ENCODE measurements at regions not wholly inside any gene's neighbourhood (a gene's known extent, or its start where the extent isn't known, plus 50 kb on each side); places are given as distances from the start of the nearest gene placed in this dataset.

GRCh38 chr16:85978291-85978775, 79.4 kb downstream of the IRF8 start:
- peaks cover 12% of the 10 kb centered on the region for H3K27me3 ChIP-seq (ENCODE audit: control insufficient read depth, low read length)

GRCh38 chr16:85978976-85979375, 80.0 kb downstream of the IRF8 start:
- Histone ChIP-seq H3K4me2 (ENCODE audit: low read length) (no peak overlapping the region), H4K20me1 (ENCODE audit: control insufficient read depth, insufficient read depth, low read depth, low read length) (no peaks in the 10 kb centered on the region)

More at GRCh38 chr16:85978291-85978775, 79.4 kb downstream of the IRF8 start:
- H3K27ac ChIP-seq (ENCODE audit: low read depth, low read length), result no peak overlapping the region
- H3K36me3 ChIP-seq (ENCODE audit: control insufficient read depth, low read length), result no peaks in the 10 kb centered on the region
- H3K4me2 ChIP-seq (ENCODE audit: low read length), result no peak overlapping the region
- no peak overlapping the region for H3K4me3 ChIP-seq (ENCODE audit: low read length)
- H4K20me1 ChIP-seq (ENCODE audit: control insufficient read depth, insufficient read depth, low read depth, low read length), result no peaks in the 10 kb centered on the region
- no peaks in the 10 kb centered on the region for H3K79me2 ChIP-seq (ENCODE audit: control insufficient read depth, low read length)
- H3K4me1 ChIP-seq (ENCODE audit: control insufficient read depth, low read length), result peaks cover 16% of the 10 kb centered on the region
- 0 out of 2 replicates have a peak, but pooled peaks cover 3% of the 10 kb centered on the region for H3F3A ChIP-seq (ENCODE audit: control insufficient read depth, insufficient read depth)
- H3K9me2 ChIP-seq (replicated peaks; ENCODE audit: control insufficient read depth, low read length), result no peaks in the 10 kb centered on the region
- TF ChIP-seq, protein P1, sequence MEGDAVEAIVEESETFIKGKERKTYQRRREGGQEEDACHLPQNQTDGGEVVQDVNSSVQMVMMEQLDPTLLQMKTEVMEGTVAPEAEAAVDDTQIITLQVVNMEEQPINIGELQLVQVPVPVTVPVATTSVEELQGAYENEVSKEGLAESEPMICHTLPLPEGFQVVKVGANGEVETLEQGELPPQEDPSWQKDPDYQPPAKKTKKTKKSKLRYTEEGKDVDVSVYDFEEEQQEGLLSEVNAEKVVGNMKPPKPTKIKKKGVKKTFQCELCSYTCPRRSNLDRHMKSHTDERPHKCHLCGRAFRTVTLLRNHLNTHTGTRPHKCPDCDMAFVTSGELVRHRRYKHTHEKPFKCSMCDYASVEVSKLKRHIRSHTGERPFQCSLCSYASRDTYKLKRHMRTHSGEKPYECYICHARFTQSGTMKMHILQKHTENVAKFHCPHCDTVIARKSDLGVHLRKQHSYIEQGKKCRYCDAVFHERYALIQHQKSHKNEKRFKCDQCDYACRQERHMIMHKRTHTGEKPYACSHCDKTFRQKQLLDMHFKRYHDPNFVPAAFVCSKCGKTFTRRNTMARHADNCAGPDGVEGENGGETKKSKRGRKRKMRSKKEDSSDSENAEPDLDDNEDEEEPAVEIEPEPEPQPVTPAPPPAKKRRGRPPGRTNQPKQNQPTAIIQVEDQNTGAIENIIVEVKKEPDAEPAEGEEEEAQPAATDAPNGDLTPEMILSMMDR (IDR thresholded peaks at IDR 0.05; ENCODE audit: low read depth, low read length, poor library complexity, severe bottlenecking), result no peak
- TF ChIP-seq EZH2phosphoT487 (IDR thresholded peaks at IDR 0.05; ENCODE audit: borderline replicate concordance, low read length), result no peak
- peaks cover 11% of the 10 kb centered on the region for H3K9me3 ChIP-seq (ENCODE audit: control insufficient read depth, insufficient read depth, low read length)

DNA sequence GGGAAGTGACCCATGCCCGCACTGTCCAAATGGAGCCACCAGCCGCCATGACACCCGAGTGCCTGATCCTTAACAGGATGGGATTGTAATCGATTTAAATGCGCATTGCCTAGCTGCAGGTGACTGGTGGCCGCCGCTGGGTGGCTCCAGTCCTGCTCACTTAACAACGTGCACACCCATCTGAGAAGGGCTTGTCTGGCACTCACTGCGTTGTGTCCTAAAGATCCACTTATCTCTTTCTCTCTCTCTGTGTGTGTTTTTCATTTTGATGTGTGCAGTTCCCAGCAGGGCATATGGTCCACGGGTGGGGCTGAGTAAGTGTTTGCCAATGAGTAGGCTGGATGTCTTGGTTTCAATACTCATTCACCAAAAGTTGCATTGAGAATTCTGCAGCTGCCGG, 80.6 kb downstream of the IRF8 start:
- Histone ChIP-seq H3K4me3 (ENCODE audit: low read length) (no peak overlapping the region), H3K79me2 (ENCODE audit: control insufficient read depth, low read length) (no peaks in the 10 kb centered on the region), H3K36me3 (ENCODE audit: control insufficient read depth, low read length) (no peaks in the 10 kb centered on the region), H3K4me1 (ENCODE audit: control insufficient read depth, low read length) (peaks cover 29% of the 10 kb centered on the region), H3K4me2 (ENCODE audit: low read length) (no peak overlapping the region), H3F3A (ENCODE audit: control insufficient read depth, insufficient read depth) (no peaks in the 10 kb centered on the region), H3K9me3 (ENCODE audit: control insufficient read depth, insufficient read depth, low read length) (peaks cover 3% of the 10 kb centered on the region), H4K20me1 (ENCODE audit: control insufficient read depth, insufficient read depth, low read depth, low read length) (no peaks in the 10 kb centered on the region), H3K27ac (ENCODE audit: low read depth, low read length) (no peak overlapping the region), H3K9me2 (replicated peaks; ENCODE audit: control insufficient read depth, low read length) (no peaks in the 10 kb centered on the region), H3K27me3 (ENCODE audit: control insufficient read depth, low read length) (peaks cover 20% of the 10 kb centered on the region)
- TF ChIP-seq EZH2phosphoT487 (IDR thresholded peaks at IDR 0.05; ENCODE audit: borderline replicate concordance, low read length), result no peak
- TF ChIP-seq, protein P1 (IDR thresholded peaks at IDR 0.05; ENCODE audit: low read depth, low read length, poor library complexity, severe bottlenecking), result no peak

More at GRCh38 chr16:85978976-85979375, 80.0 kb downstream of the IRF8 start:
- no peak for TF ChIP-seq EZH2phosphoT487 (IDR thresholded peaks at IDR 0.05; ENCODE audit: borderline replicate concordance, low read length)
- TF ChIP-seq, protein P1 (IDR thresholded peaks at IDR 0.05; ENCODE audit: low read depth, low read length, poor library complexity, severe bottlenecking), result no peak
- Histone ChIP-seq H3K4me1 (ENCODE audit: control insufficient read depth, low read length) (peaks cover 23% of the 10 kb centered on the region), H3K36me3 (ENCODE audit: control insufficient read depth, low read length) (no peaks in the 10 kb centered on the region), H3K27ac (ENCODE audit: low read depth, low read length) (no peak overlapping the region), H3K79me2 (ENCODE audit: control insufficient read depth, low read length) (no peaks in the 10 kb centered on the region), H3K9me2 (replicated peaks; ENCODE audit: control insufficient read depth, low read length) (no peaks in the 10 kb centered on the region), H3K4me3 (ENCODE audit: low read length) (no peak overlapping the region), H3K9me3 (ENCODE audit: control insufficient read depth, insufficient read depth, low read length) (peaks cover 10% of the 10 kb centered on the region), H3F3A (ENCODE audit: control insufficient read depth, insufficient read depth) (0 out of 2 replicates have a peak, but pooled peaks cover 2% of the 10 kb centered on the region), H3K27me3 (ENCODE audit: control insufficient read depth, low read length) (peaks cover 18% of the 10 kb centered on the region)

Measured in DOHH2 (cell line).